ENCODE measurements at regions not wholly inside any gene's neighbourhood (a gene's known extent, or its start where the extent isn't known, plus 50 kb on each side); places are given as distances from the start of the nearest gene placed in this dataset.

DNA sequence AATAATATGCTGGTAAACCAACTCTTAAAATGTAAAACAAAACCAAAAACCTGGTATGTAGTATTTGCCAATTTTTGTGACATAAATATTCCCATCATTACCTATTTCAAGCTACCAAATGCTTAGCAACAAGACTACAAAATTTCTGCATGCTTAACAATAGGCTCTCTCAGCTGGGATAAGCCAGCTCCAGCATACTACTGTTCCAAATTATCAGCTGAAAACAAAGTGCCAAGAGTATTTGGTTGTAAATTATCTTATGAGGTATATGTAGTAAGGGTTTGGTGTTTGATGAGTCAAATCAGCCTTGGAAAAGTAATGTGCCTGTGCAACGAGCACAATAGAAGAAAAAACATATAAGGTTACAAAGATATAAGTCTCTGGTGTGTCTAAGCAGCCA lies 263.2 kb downstream of the HGF start:
- TF ChIP-seq, protein P1, sequence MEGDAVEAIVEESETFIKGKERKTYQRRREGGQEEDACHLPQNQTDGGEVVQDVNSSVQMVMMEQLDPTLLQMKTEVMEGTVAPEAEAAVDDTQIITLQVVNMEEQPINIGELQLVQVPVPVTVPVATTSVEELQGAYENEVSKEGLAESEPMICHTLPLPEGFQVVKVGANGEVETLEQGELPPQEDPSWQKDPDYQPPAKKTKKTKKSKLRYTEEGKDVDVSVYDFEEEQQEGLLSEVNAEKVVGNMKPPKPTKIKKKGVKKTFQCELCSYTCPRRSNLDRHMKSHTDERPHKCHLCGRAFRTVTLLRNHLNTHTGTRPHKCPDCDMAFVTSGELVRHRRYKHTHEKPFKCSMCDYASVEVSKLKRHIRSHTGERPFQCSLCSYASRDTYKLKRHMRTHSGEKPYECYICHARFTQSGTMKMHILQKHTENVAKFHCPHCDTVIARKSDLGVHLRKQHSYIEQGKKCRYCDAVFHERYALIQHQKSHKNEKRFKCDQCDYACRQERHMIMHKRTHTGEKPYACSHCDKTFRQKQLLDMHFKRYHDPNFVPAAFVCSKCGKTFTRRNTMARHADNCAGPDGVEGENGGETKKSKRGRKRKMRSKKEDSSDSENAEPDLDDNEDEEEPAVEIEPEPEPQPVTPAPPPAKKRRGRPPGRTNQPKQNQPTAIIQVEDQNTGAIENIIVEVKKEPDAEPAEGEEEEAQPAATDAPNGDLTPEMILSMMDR (IDR thresholded peaks at IDR 0.05): no peak
- no peak for TF ChIP-seq POLR2A (IDR thresholded peaks at IDR 0.05)

Data from thyroid gland (tissue), 4 donors.